SK-N-MC (cell line): ENCODE measurements at regions not wholly inside any gene's neighbourhood (a gene's known extent, or its start where the extent isn't known, plus 50 kb on each side); places are given as distances from the start of the nearest gene placed in this dataset.

Experiments
- EZH2 ChIP-seq: fragments of 200-600 bp; sonication (generic); IDR thresholded peaks from one replicate; pipeline ENCODE4 v1.6.1; 2017; ENCODE audit warnings: antibody characterized with exemption
- POLR2AphosphoS5 ChIP-seq: IDR thresholded peaks from 2 replicates; pipeline ENCODE4 v1.6.1; 2012; ENCODE audit warnings: mild to moderate bottlenecking, low read depth, low read length, borderline replicate concordance

- TF ChIP-seq POLR2AphosphoS5, result no peak
- no peak for TF ChIP-seq EZH2
Observed at GRCh38 chrX:39724544-39724943, 373.2 kb downstream of the BCOR start.
